ENCODE measurements at regions not wholly inside any gene's neighbourhood (a gene's known extent, or its start where the extent isn't known, plus 50 kb on each side); places are given as distances from the start of the nearest gene placed in this dataset.
"Not testable (repeated sequence)": the region's sequence is repeated elsewhere in the genome, so short reads cannot be mapped to it uniquely, and the experiment has no call there.

- no peak for DNase-seq (ENCODE audit: low read depth)
Measured at GRCh38 chr16:26394409-26394808, 672.3 kb upstream of the C16orf82 start.

- no peak for DNase-seq (ENCODE audit: low read depth)
Measured at GRCh38 chr16:26395700-26396099, 671.0 kb upstream of the C16orf82 start.

- DNase-seq (ENCODE audit: low read depth), result no peak
Measured at GRCh38 chr16:26396511-26397235, 670.1 kb upstream of the C16orf82 start.

GRCh38 chr16:26413780-26414179, 652.9 kb upstream of the C16orf82 start:
- no peak for DNase-seq (ENCODE audit: low read depth)

- DNase-seq (ENCODE audit: low read depth), result not testable (repeated sequence)
Measured at GRCh38 chr16:26419458-26419857, 647.3 kb upstream of the C16orf82 start.

GRCh38 chr16:26430618-26431017, 636.1 kb upstream of the C16orf82 start:
- DNase-seq (ENCODE audit: low read depth), result no peak

- DNase-seq (ENCODE audit: low read depth), result no peak
Measured at GRCh38 chr16:26433807-26434206, 632.9 kb upstream of the C16orf82 start.

GRCh38 chr16:26441178-26441577, 625.5 kb upstream of the C16orf82 start:
- DNase-seq (ENCODE audit: low read depth), result no peak

GRCh38 chr16:26442321-26442720, 624.4 kb upstream of the C16orf82 start:
- no peak for DNase-seq (ENCODE audit: low read depth)

GRCh38 chr16:26447570-26447969, 619.2 kb upstream of the C16orf82 start:
- no peak for DNase-seq (ENCODE audit: low read depth)

GRCh38 chr16:26453215-26453614, 613.5 kb upstream of the C16orf82 start:
- no peak for DNase-seq (ENCODE audit: low read depth)

- DNase-seq (ENCODE audit: low read depth), result no peak
Measured at GRCh38 chr16:26454102-26454501, 612.6 kb upstream of the C16orf82 start.

- DNase-seq (ENCODE audit: low read depth), result no peak
Measured at GRCh38 chr16:26456074-26456473, 610.7 kb upstream of the C16orf82 start.

GRCh38 chr16:26457095-26457494, 609.6 kb upstream of the C16orf82 start:
- DNase-seq (ENCODE audit: low read depth), result no peak

GRCh38 chr16:26457882-26458281, 608.8 kb upstream of the C16orf82 start:
- no peak for DNase-seq (ENCODE audit: low read depth)

GRCh38 chr16:26464576-26465266, 602.0 kb upstream of the C16orf82 start:
- no peak for DNase-seq (ENCODE audit: low read depth)

GRCh38 chr16:26474405-26474804, 592.3 kb upstream of the C16orf82 start:
- not testable (repeated sequence) for DNase-seq (ENCODE audit: low read depth)

- DNase-seq (ENCODE audit: low read depth), result no peak
Measured at GRCh38 chr16:26475596-26475995, 591.1 kb upstream of the C16orf82 start.

GRCh38 chr16:26491101-26491670, 575.5 kb upstream of the C16orf82 start:
- DNase-seq (ENCODE audit: low read depth), result no peak

GRCh38 chr16:26491962-26492361, 574.8 kb upstream of the C16orf82 start:
- DNase-seq (ENCODE audit: low read depth), result no peak

- no peak for DNase-seq (ENCODE audit: low read depth)
Measured at GRCh38 chr16:26493751-26494150, 573.0 kb upstream of the C16orf82 start.

- DNase-seq (ENCODE audit: low read depth), result no peak
Measured at GRCh38 chr16:26497896-26498295, 568.8 kb upstream of the C16orf82 start.

- DNase-seq (ENCODE audit: low read depth), result no peak
Measured at GRCh38 chr16:26500326-26500725, 566.4 kb upstream of the C16orf82 start.
